DMS53 treated with DMSO at 0.1 percent for 48 hours (cell line): ENCODE measurements at regions not wholly inside any gene's neighbourhood (a gene's known extent, or its start where the extent isn't known, plus 50 kb on each side); places are given as distances from the start of the nearest gene placed in this dataset.
A peak's percentile ranks its signal among the peaks of the same experiment; 100 is the strongest.
"Not testable (repeated sequence)": the region's sequence is repeated elsewhere in the genome, so short reads cannot be mapped to it uniquely, and the experiment has no call there.

Experiments used
- DNase-seq: peaks from one replicate; lab custom pipeline; 2025; ENCODE audit not compliant: unreplicated experiment; lab: John Stamatoyannopoulos, UW

DNA sequence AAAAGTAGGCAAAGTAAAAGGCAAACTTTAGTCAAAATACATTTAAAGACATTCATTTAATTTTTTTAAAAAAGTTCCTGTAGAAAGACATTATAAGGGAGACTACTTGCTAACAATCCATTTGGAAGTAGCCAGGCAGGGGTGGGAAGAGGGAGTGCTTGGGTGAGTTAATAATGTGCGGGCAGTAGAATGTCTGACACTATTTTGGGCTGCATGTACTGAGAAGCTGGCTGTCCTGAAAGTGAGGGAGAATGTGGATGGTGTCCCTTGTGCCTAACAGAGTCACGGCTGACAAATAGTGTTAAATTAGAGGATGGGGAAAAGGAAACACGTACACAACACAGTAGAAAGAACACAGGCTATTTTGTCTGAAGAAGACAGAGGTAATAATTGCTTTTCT is 142.5 kb downstream of the LCA5 start:
- DNase-seq: no peak

DNA sequence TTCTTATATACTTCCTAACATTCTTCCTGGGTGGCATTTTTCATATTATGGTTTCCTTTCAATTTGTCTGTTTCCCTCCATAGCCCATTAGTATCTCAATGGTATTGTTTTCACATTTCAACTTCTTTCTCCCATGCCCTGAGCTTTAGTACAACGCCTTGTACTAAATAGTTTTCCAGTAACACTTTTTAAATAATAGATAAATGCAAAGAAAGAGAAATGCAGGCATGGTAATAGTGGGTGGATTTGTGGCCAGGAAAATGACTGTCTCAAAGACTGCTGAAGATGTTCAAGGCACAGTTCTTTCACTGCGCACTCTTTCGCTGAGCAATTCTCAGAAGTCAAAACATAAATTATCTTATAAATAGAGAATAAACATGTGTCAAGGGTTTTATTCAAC is 145.1 kb downstream of the LCA5 start:
- no peak for DNase-seq

DNA sequence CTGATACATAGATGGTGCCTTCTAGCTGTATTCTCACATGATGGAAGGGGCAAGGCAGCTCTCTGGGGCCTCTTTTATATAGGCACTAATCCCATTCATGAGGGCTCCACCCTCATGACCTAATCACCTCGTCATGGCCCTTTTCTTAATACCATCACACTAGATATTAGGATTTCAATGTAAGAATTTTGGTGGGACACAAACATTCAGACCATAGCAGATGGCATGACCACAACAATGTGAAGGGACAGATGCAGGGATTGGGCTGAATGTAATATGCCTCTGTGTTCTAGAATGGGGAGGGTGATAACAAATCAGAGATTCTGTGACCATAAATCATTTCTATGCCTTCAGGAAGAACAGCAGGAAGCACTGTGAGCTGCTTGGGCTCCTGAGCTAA is 145.8 kb downstream of the LCA5 start:
- no peak for DNase-seq

DNA sequence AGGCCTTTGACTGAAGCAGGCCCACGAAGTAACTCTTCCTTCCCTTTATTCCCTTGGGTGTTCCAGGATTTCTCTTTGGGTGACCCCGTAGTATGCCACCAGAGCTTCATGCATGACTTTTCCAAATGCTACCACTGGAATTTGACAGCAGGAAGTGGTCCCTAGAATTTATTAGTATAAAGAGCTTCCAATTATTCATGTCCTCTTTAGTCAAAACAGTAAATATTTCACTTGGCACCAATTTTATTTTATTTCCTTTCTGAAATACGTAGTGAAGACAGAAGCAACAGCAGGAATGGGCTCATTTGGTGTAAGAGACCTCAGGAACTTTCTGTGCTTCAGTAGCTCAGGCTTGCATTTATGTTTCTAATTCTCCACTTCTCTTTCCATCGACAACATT is 151.3 kb downstream of the LCA5 start:
- DNase-seq: no peak

DNA sequence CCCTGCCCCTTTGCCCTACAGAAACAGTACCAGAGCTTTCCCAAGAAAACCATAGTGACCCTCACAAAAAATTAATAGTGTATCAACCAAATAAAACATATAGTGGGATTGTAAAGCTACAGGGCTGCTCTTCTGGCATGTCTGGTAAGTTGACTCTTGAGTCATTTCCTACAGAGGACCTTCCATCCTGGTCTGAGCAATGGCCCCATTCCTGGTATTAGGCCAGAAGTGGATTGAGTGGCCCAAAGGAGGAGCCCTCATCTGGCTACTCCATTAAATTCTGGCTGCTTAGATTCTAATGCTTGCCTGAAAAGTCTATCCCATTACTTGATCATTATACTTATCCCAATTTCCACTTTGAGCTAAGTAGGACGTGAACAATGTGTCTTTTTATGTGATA is 150.9 kb upstream of the HMGN3 start:
- DNase-seq: no peak

DNA sequence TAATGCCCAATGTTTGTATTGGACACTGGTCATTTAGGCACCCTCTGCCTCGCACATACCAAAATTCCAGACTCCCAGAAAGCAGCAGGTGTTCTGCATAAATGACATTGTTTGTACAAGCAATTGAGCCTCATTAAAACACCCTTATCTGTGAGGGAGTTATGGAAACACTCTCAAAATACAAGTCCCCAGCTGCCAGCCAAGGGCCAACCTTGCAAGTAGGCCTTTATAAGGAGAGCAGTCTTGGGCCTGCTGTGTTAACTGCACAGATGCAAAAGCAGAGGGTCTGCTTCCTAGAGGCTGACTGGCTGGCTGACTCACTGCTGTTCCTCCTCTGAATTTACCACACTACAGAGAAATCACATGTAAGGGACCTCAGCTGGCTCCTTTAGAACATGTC is 150.4 kb upstream of the HMGN3 start:
- peak; percentile 68 for DNase-seq

DNA sequence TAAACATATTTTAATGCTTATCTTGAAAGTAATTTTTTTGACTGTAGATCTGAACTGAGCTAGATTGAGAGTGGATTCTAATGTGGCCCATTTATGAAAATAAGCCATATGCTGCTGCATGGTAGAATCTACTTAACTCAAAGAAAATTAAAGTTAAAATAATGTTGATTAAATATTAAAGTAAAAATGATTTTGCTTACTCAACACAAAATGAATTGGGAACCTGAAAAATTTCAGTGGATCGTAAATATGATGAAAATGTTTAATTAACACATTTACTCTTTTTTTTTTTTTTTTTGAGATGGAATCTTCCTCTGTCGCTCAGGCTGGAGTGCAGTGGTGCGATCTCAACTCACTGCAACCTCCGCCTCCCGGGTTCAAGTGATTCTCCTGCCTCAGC is 144.5 kb upstream of the HMGN3 start:
- DNase-seq: no peak

DNA sequence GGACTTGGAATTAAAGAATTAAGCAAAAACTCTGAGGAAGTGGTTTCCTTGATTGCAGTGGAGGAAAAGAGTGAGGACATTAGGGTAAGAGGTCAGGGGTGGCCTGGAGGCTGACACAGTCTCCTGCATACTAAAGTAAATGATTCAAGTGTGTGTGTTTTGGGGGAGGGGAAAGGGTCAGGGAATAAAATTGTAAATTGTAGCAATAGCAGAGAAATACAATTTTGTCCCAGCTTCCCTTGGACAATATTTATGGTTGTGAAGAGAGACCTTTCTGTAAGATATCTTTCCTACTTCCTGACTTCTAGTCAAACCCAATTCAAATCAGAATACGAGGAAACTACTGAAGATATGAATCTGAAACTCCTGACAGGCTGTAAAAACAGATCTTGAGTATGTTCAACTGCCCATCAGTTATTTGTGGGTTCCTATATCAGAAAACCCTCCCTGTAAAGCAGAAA is 143.4 kb upstream of the HMGN3 start:
- DNase-seq: no peak

DNA sequence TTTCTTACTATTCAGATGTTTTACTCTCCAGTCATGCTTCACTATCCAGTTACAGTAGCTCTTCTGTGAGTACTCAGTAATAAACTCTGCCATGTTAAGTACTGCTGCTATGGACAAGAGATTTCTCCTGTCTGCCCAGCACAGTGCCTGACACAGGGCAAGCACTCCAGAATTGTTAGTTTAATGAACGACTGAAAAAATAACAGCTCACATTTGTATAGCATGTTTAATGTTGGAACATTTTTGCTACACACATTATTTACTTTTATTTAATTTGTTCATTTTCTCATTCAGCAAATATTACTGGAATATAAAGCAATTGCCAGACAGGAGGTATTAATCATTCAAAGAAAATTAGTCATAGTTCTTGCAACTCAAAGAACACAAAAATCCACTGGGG is 142.6 kb upstream of the HMGN3 start:
- DNase-seq: no peak

DNA sequence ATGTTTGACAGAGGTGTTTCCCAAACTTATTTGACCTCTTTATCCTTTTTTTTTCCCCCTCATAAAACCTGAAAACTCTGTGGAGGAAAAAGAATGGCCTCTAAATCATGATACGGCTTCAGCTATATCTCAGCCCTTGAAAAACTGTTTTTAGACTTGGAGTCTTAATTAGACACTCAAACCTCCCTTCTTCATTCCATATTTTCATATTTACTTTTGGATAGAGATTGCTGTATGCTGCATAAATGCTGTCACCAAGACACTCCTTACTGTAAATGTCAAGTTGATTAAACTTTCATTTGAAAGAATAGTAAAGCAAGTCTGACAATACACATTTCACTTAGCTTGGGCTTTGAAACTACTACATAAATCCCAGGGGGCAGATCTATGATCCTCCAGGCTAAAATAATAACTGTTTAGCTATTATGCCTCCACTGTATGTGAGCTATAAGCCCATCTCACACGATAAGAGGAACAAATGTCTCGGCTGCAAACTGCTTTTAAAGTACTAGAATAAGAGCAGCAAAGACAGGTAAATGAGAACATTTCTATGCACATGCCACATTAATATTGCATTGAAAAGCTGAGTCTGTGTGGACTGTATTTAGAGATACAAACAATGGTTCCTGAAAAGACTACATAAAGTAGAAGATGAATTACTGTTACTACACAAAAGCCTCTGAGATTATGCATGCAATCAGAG is 141.3 kb upstream of the HMGN3 start:
- no peak for DNase-seq

DNA sequence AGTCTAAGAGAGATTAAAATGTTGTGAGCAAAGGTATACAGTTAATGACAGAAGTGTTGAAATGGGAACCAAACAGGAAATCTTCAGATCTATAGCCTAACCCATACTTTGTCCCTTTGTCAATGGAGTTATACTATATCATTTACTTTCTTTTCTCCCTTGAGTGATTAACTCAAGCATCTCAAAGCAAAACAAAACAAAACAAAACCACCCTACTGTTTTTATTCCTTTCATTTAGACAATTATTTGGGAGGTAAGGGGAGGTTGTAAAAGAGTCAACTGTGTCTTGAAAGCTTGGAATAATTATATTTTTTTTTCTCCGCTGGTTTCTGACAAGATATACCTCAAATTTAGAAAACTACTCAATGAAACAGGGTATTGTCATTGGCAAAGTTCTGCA is 139.8 kb upstream of the HMGN3 start:
- no peak for DNase-seq

DNA sequence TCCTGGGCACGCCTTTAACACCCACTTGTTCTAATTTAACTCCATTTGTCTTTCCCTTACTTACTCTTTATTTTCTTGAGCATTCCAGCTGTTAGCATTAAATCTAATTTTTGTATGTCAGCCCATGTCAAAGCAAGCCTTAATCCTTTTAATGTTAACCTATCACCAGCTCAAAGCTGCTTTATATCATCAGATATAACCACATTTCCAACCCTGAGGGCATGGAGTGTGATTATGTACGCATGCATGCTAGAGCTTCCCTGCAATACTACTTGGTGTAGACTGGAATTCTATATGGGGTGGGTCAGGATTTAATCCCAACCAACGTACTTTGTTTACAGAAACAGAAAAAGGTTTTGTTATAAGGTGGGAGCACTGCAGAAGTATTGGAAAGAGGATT is 139.4 kb upstream of the HMGN3 start:
- no peak for DNase-seq

DNA sequence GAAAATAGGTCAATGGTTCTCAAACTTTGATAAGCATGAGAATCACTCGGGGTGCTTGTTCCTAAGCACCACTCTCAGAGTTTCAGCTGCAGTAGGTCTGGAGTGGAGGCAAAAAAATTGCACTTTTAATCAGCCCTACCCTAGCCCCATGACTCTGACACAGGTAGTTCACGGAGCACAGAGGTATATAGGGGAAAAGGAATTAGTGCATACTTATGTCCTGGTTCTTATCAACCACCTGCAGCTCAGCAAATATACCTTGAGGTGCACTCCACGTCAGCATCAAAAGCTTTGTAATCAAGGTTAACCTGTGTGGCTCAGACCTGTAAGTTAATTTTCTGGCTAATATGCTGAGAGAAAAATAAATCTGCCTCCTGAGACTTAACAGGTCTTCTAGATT is 138.8 kb upstream of the HMGN3 start:
- peak; percentile 77 for DNase-seq

DNA sequence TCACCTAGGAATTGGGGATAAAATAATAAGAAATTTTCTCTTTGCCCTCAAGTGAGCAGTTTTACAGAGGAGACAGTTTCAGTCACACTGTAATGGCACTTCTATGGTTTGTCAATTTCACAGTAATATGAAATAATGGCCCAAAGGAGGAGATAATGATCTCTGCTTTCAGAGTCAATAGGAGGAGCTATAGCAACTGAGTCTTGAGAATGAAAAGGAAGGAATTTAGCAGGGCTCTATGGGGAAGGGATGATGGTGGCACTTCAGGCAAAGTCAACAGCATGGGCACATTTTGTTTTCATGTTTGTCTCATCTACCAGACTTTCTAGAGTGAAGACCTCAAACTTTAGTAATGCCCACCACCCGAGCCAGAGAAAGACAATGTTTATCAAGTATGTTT is 138.3 kb upstream of the HMGN3 start:
- DNase-seq: no peak

DNA sequence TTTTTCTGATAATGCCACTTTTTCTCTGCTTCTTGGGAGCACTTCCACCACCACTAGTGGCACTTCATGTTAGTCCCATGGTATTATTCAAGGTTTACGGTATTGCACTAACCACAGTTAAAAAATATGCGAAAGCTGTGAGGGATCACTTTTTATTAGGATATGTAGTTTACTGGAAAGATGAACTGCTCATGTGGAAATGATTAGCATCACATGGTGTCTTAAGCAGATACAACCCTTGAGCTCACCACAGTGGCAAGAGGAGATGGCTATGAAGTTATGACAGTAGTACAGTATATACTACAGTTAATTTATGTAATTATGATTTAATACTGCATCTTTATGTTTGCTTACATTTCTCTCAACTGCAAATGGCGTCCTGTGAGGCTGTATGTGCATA is 134.5 kb upstream of the HMGN3 start:
- no peak for DNase-seq

DNA sequence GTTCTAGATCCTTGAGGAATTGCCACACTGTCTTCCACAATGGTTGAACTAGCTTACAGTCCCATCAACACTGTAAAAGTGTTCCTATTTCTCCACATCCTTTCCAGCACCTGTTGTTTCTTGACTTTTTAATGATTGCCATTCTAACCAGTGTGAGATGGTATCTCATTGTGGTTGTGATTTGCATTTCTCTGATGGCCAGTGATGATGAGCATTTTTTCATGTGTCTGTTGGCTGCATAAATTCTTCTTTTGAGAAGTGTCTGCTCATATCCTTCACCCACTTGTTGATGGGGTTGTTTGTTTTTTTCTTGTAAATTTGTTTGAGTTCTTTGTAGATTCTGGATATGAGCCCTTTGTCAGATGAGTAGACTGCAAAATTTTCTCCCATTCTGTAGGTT is 129.0 kb upstream of the HMGN3 start:
- not testable (repeated sequence) for DNase-seq

DNA sequence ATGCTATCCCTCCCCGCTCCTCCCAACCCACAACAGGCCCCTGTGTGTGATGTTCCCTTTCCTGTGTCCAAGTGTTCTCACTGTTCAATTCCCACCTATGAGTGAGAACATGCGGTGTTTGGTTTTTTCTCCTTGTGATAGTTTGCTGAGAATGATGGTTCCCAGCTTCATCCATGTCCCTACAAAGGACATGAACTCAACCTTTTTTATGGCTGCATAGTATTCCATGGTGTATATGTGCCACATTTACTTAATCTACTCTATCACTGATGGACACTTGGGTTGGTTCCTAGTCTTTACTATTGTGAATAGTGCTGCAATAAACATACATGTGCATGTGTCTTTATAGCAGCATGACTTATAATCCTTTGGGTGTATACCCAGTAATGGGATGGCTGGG is 126.6 kb upstream of the HMGN3 start:
- DNase-seq: not testable (repeated sequence)

DNA sequence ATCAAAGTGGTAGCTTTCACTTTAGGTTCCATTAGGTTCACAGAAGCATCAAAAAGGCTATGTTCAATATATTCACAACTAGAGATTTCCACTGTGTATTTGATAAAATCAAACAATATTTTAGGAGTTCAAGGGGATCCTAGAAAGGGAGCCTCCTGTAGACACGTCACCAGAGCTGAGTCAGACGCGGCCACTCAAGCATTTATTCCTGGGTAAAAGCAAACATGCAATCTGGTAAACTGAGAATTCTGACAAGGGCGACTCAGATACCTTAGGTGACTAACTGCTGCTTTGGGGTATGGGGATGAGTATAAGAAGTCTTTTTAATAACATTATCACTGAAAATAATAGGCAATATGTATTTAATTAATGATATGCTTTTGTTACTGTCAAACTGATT is 118.7 kb upstream of the HMGN3 start:
- DNase-seq: no peak

DNA sequence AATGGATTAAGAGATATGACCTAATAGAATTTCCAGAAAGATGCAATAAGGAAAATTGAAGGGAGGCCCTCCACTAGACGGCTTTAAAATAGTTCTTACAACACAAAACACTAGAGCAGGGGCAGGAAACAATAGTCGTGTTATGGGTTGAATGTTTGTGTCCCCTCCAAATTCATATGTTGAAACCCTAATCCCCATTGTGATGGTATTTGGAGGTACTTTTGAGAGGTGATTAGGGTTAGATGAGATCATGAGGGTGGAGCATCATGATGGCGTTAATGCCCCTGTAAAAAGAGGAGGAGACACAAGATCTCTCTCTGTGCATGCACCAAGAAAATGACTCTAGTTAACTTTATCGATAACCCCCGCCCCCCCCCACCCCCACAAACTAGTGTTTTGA is 104.0 kb upstream of the HMGN3 start:
- DNase-seq: no peak

DNA sequence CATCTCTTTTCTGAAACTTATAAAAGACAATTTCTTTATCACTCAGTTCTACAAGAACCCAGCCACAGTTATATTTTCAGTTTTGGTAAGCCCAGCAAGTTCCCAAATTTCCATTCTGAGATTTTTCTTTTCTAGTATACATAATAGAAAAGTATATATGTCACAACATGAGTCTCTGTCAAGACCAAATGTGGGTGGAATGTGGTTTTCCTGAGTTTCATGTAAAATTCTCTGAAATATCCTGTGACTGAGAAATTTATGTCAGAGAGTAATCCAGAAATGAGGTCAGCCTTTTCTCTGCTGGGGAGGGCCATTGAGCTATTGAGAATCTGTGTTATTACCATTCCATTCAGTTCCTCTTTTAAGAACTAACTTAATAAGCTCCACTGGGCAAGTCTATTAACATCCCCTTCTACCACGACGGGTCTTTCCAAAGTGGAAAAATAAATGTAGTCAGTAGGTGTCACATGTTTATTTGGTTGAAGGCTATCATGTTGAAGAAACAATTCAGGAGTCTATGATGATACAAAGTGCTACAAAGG is 100.7 kb upstream of the HMGN3 start:
- DNase-seq: no peak

DNA sequence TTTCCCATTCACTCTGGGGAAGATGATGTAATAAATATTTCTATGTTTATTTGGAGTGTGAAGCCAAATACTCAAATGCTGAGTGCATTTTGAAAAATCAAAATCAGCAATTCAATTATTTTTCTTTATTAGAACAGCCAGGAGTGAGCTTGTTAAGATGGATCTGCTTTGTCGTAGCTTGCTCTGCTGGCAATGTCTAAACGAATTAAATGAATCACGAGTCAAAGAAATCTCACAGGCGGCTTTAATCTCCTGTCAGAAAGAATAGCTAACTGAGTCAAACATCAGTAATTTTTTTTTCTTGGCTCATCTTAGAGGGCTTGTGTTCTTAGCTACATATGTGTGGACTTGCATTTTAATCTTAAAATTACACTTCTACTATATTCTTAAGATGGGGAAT is 100.2 kb upstream of the HMGN3 start:
- no peak for DNase-seq

DNA sequence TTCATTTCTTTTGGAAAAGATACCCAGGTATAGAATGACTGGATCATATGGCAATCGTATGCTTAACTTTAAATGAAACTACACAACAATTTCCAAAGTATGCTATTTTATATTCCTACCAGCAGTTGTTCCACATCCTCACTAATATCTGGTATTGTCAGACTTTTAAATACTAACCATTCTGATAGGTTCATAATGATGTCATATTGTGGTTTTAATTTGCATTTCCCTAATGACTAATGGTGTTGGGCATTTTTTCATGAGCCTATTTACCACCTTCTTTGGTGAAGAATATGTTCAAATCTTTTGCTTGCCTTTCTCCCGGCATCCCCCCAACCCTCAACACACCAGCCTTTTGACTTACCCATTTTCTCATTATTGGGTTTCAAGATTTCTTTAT is 96.2 kb upstream of the HMGN3 start:
- no peak for DNase-seq

DNA sequence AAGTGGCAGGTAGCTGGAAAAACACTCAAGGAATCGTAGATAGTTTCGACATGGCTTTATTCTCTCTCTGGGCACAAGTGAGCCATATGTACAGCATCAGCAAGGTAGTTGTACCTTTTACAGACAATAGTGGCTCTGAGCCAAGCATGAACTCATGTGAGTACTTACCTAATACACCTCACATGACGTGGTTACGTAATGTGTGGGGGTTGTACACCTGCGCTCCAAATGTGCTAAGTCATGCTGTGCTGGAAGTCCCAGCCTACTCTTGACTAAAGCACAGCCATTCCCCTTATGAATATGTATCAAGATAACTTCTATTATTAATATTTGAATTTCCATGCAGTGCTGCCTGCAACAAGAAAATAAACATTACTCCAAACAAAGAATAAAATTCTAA is 78.8 kb upstream of the HMGN3 start:
- DNase-seq: peak; percentile 94
